ENCODE measurements at regions not wholly inside any gene's neighbourhood (a gene's known extent, or its start where the extent isn't known, plus 50 kb on each side); places are given as distances from the start of the nearest gene placed in this dataset.

DNA sequence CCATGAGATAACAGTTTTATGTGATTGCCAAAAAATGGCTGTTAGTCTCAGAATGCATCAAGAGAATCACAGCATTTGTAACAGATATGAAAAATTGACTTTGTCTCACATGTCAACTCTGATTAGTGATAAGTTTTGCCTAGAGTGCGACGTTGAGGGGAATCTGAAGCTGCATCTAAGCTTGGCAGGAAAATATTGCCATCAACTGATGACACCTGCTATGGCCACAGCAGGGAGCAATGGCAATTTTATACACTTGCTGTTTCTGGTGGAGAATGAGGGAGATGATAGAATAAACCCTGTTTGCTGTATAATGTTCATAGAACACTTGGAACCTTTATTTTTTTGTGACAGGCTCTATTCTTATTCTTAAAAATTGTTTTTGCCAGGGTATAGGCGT lies 205.4 kb upstream of the GNPDA2 start:
- no peak for TF ChIP-seq POLR2A (IDR thresholded peaks at IDR 0.05)
- TF ChIP-seq, protein P1, sequence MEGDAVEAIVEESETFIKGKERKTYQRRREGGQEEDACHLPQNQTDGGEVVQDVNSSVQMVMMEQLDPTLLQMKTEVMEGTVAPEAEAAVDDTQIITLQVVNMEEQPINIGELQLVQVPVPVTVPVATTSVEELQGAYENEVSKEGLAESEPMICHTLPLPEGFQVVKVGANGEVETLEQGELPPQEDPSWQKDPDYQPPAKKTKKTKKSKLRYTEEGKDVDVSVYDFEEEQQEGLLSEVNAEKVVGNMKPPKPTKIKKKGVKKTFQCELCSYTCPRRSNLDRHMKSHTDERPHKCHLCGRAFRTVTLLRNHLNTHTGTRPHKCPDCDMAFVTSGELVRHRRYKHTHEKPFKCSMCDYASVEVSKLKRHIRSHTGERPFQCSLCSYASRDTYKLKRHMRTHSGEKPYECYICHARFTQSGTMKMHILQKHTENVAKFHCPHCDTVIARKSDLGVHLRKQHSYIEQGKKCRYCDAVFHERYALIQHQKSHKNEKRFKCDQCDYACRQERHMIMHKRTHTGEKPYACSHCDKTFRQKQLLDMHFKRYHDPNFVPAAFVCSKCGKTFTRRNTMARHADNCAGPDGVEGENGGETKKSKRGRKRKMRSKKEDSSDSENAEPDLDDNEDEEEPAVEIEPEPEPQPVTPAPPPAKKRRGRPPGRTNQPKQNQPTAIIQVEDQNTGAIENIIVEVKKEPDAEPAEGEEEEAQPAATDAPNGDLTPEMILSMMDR (IDR thresholded peaks at IDR 0.05): no peak

All from Peyer's patch (tissue), 4 donors.